ENCODE measurements at regions not wholly inside any gene's neighbourhood (a gene's known extent, or its start where the extent isn't known, plus 50 kb on each side); places are given as distances from the start of the nearest gene placed in this dataset.

DNA sequence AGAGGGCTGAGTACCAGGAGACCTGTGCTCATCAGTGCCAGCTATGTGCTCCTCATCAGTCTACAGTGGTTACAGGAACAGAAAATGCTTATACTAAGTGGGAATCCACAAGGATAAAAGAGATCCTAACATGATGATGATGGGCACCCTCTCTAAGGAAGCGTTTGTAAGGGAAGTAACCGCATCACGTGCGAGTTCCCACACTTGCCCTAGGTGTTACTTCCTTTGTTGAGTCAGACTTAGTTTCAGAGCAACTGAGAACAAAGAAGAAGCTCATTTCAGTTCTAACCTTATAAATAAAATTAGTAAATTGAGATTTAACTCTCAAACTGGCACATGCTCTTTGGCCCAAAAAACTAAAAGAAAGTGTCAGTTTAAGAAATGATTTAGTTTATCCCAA lies 956.4 kb upstream of the TMEM132C start:
- no peaks in the 10 kb centered on the region for H3K36me3 ChIP-seq
- H3K4me1 ChIP-seq: no peaks in the 10 kb centered on the region
- in situ Hi-C loops (cut with MboI; ENCODE audit: low sequenced_read_pairs in 4 of 4): no loop called here
- H3K27me3 ChIP-seq: no peaks in the 10 kb centered on the region
- no peak for ATAC-seq
- no peaks in the 10 kb centered on the region for H3K9me3 ChIP-seq
- no peak overlapping the region for H3K4me3 ChIP-seq
- DNase-seq: no peak
- no peak for TF ChIP-seq POLR2A (IDR thresholded peaks at IDR 0.05)
- TF ChIP-seq, protein P1, sequence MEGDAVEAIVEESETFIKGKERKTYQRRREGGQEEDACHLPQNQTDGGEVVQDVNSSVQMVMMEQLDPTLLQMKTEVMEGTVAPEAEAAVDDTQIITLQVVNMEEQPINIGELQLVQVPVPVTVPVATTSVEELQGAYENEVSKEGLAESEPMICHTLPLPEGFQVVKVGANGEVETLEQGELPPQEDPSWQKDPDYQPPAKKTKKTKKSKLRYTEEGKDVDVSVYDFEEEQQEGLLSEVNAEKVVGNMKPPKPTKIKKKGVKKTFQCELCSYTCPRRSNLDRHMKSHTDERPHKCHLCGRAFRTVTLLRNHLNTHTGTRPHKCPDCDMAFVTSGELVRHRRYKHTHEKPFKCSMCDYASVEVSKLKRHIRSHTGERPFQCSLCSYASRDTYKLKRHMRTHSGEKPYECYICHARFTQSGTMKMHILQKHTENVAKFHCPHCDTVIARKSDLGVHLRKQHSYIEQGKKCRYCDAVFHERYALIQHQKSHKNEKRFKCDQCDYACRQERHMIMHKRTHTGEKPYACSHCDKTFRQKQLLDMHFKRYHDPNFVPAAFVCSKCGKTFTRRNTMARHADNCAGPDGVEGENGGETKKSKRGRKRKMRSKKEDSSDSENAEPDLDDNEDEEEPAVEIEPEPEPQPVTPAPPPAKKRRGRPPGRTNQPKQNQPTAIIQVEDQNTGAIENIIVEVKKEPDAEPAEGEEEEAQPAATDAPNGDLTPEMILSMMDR (IDR thresholded peaks at IDR 0.05 in 4 of 5, conservative IDR thresholded peaks at IDR 0.05 in 1 of 5): no peak
- intact Hi-C loops (cut with DNase I; ENCODE audit: low total_unique reads): no loop called here
- H3K27ac ChIP-seq: no peak overlapping the region

DNA sequence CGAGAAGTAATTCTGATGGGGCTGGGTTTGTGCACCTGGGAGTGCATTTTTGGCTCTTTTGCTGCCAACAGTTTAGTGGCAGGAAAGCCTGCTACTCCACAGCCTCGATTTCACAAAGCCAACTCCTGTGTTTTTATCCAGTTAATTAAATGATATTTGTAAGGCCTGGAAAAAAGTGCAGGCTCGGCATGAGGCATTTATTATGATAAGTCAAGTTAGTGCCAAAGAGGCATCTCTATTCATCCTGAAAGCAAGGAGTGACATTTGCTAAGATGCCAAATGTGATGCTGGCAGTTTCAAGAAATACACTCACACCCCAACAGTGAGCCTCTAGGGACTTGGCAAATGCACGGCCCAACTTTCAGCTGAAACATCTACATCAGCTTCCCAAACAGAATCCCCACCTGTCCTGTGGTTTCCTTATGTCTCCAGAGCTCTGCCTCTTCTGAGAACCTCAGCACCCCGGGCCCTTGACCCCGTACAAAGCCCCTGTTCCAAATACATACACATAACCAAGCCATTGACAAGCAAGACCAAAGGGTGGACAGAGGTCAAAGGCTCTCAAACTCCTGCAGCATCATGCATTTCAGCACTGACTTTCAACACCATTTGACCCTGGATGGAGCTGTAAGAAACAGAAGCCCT lies 955.1 kb upstream of the TMEM132C start:
- H3K4me1 ChIP-seq: no peaks in the 10 kb centered on the region
- no peak for ATAC-seq

DNA sequence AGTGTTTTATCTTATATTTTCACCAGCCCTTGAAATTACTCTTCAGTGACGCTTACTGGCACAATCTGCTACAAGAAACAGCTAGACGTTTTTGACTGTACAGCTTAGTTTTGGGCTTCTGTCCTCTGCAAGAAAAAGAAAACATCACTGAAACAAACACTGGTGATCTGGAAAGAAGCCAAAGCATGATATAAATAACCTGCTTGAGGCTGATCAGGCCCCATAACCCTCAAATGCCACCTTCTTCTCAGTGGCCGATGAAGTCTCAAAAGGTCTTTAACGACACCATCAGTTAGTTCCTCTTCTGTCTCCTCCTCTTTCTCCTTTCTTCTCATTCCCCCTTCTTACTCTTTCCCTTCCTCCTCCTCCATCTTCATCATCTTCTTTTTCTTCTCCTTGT lies 942.3 kb upstream of the TMEM132C start:
- ATAC-seq: no peak

More for the DNA sequence above, 955.1 kb upstream of the TMEM132C start:
- no peaks in the 10 kb centered on the region for H3K27me3 ChIP-seq
- no peaks in the 10 kb centered on the region for H3K36me3 ChIP-seq
- no peak for DNase-seq
- H3K9me3 ChIP-seq: no peaks in the 10 kb centered on the region
- no peak for TF ChIP-seq POLR2A (IDR thresholded peaks at IDR 0.05)
- TF ChIP-seq, protein P1 (IDR thresholded peaks at IDR 0.05 in 4 of 5, conservative IDR thresholded peaks at IDR 0.05 in 1 of 5): no peak
- in situ Hi-C loops (cut with MboI; ENCODE audit: low sequenced_read_pairs in 4 of 4) (no loop called here), intact Hi-C loops (cut with DNase I; ENCODE audit: low total_unique reads) (no loop called here)
- H3K4me3 ChIP-seq: no peak overlapping the region
- no peak overlapping the region for H3K27ac ChIP-seq

DNA sequence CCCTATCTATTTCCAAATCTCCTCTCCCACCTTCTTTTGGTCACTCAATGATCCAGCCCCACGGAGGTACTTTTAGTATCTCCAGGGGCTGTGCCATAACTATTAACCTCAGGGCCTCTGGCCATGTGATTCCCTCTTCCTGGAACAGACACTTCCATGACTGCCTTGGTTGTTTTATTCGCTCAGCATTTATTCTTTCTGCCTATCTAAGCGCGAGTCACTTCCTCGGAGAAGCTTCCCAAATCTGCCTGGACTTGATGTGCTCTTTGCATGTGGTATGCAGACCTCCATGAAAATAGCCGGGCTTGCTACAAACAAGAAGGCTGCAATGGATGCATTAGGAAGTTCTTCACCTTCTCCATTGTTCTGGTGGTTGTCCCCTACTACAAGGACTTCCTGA lies 939.0 kb upstream of the TMEM132C start:
- H3K27me3 ChIP-seq: no peaks in the 10 kb centered on the region
- no peak for TF ChIP-seq POLR2A (IDR thresholded peaks at IDR 0.05)
- TF ChIP-seq, protein P1 (IDR thresholded peaks at IDR 0.05 in 4 of 5, conservative IDR thresholded peaks at IDR 0.05 in 1 of 5): no peak
- DNase-seq: no peak
- no peak overlapping the region for H3K4me3 ChIP-seq
- intact Hi-C loops (cut with DNase I; ENCODE audit: low total_unique reads) (no loop called here), in situ Hi-C loops (cut with MboI; ENCODE audit: low sequenced_read_pairs in 4 of 4) (no loop called here)
- no peaks in the 10 kb centered on the region for H3K4me1 ChIP-seq
- no peak overlapping the region for H3K27ac ChIP-seq
- no peaks in the 10 kb centered on the region for H3K9me3 ChIP-seq
- H3K36me3 ChIP-seq: no peaks in the 10 kb centered on the region
- ATAC-seq: no peak

More for the DNA sequence above, 942.3 kb upstream of the TMEM132C start:
- no peak for TF ChIP-seq POLR2A (IDR thresholded peaks at IDR 0.05)
- TF ChIP-seq, protein P1 (IDR thresholded peaks at IDR 0.05 in 4 of 5, conservative IDR thresholded peaks at IDR 0.05 in 1 of 5): no peak
- no peaks in the 10 kb centered on the region for H3K27me3 ChIP-seq
- no peaks in the 10 kb centered on the region for H3K9me3 ChIP-seq
- intact Hi-C loops (cut with DNase I; ENCODE audit: low total_unique reads) (no loop called here), in situ Hi-C loops (cut with MboI; ENCODE audit: low sequenced_read_pairs in 4 of 4) (no loop called here)
- no peak overlapping the region for H3K4me3 ChIP-seq
- no peaks in the 10 kb centered on the region for H3K36me3 ChIP-seq
- no peak for DNase-seq
- H3K27ac ChIP-seq: no peak overlapping the region
- no peaks in the 10 kb centered on the region for H3K4me1 ChIP-seq

DNA sequence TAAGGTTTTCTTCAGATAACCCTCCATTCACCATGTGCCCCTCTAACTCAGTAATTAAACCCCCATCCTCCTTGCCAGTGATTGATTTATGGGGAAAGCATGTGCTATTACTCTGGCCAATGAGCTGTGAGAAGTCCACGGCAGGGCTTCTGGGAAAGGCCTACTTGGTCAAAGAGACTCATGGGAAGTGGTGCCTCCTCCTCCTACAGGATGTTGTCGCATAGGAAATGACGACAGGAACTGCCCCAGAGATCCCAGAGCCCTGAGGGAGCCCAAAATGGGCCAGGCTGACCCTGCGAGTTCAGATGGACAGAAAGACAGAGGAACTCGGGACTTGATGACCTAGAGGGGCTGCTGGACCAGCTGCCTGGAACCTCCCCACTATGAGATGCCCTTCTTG lies 938.1 kb upstream of the TMEM132C start:
- Histone ChIP-seq H3K27me3 (no peaks in the 10 kb centered on the region), H3K27ac (no peak overlapping the region), H3K36me3 (no peaks in the 10 kb centered on the region), H3K4me1 (no peaks in the 10 kb centered on the region), H3K9me3 (no peaks in the 10 kb centered on the region), H3K4me3 (no peak overlapping the region)
- in situ Hi-C loops (cut with MboI; ENCODE audit: low sequenced_read_pairs in 4 of 4) (no loop called here), intact Hi-C loops (cut with DNase I; ENCODE audit: low total_unique reads) (no loop called here)
- no peak for DNase-seq
- no peak for TF ChIP-seq POLR2A (IDR thresholded peaks at IDR 0.05)
- TF ChIP-seq, protein P1 (IDR thresholded peaks at IDR 0.05 in 4 of 5, conservative IDR thresholded peaks at IDR 0.05 in 1 of 5): no peak
- ATAC-seq: no peak

All from gastrocnemius medialis (tissue), 4 donors.